Upper lobe of right lung (tissue), 1 donor: ENCODE measurements at regions not wholly inside any gene's neighbourhood (a gene's known extent, or its start where the extent isn't known, plus 50 kb on each side); places are given as distances from the start of the nearest gene placed in this dataset.

Experiments
- ATAC-seq: fragments of 200-7000 bp; cut with Tn5 transposase; one replicate; pipeline ENCODE4 v1.9.1; 2020; ENCODE audit warnings: mild to moderate bottlenecking, moderate library complexity
- DNase-seq: peaks from one replicate; pipeline ENCODE4 v3.0.0-alpha.2; 2020
- H3K27ac ChIP-seq: fragments of 200-600 bp; one replicate; pipeline ENCODE4 v1.8.0; 2022
- H3K27me3 ChIP-seq: fragments of 200-600 bp; one replicate; pipeline ENCODE4 v1.8.0; 2022; ENCODE audit warnings: mild to moderate bottlenecking
- H3K36me3 ChIP-seq: fragments of 200-600 bp; one replicate; pipeline ENCODE4 v1.8.0; 2022
- H3K4me1 ChIP-seq: fragments of 200-600 bp; one replicate; pipeline ENCODE4 v1.8.0; 2022
- H3K4me3 ChIP-seq: fragments of 200-600 bp; one replicate; pipeline ENCODE4 v1.8.0; 2022; ENCODE audit warnings: mild to moderate bottlenecking
- H3K9me3 ChIP-seq: fragments of 200-600 bp; one replicate; pipeline ENCODE4 v1.8.0; 2022
- intact Hi-C: fragments of 100-400 bp; cut with DNase I; formaldehyde crosslinking; loops from one replicate; pipeline ENCODE4 v1.11.0; 2022
- TF ChIP-seq, protein P1 (sequence below): fragments of 200-600 bp; IDR thresholded peaks from one replicate; pipeline ENCODE4 v1.8.0; 2022; ENCODE audit warnings: antibody characterized with exemption
- donor health status: DM: no; HTN: yes; CAD: no; lungs with severe emphysema.

DNA sequence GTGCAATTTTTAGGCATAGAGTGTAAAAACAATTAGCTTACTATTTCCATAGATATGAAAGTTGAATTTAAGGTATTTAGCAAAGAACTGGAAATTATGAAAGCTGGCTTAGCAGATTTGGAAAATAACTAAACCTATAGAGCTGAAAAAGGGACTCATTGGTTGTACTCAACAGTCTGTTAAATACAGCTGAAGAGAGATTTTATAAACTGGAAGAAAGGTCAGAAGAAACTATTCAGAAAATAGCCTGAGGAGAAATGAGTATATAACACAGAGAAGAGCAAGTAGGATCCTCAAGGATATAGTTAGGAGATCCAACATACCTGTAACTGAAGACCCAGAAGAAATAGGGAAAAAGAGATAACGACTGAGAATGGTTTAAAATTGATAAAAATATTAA, 97.6 kb upstream of the SLIT3 start:
- H3K4me1 ChIP-seq, result no peaks in the 10 kb centered on the region
- no peaks in the 10 kb centered on the region for H3K27me3 ChIP-seq
- intact Hi-C loops, result no loop called here
- ATAC-seq (no peak), DNase-seq (no peak)
- H3K27ac ChIP-seq, result no peak overlapping the region
- TF ChIP-seq, protein P1, sequence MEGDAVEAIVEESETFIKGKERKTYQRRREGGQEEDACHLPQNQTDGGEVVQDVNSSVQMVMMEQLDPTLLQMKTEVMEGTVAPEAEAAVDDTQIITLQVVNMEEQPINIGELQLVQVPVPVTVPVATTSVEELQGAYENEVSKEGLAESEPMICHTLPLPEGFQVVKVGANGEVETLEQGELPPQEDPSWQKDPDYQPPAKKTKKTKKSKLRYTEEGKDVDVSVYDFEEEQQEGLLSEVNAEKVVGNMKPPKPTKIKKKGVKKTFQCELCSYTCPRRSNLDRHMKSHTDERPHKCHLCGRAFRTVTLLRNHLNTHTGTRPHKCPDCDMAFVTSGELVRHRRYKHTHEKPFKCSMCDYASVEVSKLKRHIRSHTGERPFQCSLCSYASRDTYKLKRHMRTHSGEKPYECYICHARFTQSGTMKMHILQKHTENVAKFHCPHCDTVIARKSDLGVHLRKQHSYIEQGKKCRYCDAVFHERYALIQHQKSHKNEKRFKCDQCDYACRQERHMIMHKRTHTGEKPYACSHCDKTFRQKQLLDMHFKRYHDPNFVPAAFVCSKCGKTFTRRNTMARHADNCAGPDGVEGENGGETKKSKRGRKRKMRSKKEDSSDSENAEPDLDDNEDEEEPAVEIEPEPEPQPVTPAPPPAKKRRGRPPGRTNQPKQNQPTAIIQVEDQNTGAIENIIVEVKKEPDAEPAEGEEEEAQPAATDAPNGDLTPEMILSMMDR, result no peak
- no peaks in the 10 kb centered on the region for H3K36me3 ChIP-seq
- no peak overlapping the region for H3K4me3 ChIP-seq
- peaks cover 4% of the 10 kb centered on the region for H3K9me3 ChIP-seq

DNA sequence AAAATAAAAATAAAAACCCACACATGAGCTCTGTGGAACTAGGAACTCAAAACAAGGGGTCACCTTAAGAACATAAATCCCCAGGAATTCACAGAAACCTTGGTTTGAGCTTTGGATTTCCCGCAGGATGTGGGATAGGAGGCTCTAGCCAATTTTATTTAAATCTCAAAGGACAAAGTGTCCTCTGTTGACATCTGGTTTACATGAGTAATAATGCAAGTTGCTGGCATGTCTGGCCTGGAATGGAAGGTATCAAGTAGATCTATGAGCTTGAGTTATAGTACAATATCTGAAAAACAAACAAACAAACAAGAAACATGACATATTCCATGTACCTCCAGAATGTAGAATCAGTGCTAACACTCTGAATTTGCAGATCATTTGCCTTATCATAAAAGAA, 94.2 kb upstream of the SLIT3 start:
- Histone ChIP-seq H3K4me3 (no peak overlapping the region), H3K4me1 (no peaks in the 10 kb centered on the region), H3K36me3 (no peaks in the 10 kb centered on the region), H3K27ac (no peak overlapping the region), H3K9me3 (peaks cover 4% of the 10 kb centered on the region), H3K27me3 (no peaks in the 10 kb centered on the region)
- TF ChIP-seq, protein P1, result no peak
- ATAC-seq (no peak), DNase-seq (no peak)
- intact Hi-C loops, result no loop called here

DNA sequence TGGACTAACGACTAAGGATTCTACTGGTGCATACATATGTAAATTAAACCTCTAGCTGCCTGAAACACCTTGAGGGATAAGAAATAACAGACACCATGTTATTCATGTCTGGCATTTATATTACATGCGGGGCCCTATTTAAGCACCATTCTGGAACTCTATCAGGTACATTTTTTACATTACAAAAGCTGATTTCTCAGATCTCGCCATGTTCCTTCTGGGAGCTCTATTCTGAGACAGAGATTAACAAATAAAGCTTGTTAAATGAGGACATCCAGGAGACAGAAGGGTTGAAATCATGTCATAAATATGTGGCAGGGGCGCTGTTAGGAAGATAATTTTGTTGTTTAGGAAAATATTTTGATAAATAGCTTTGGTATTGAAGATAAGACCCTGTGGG, 93.4 kb upstream of the SLIT3 start:
- DNase-seq (no peak), ATAC-seq (no peak)
- no peak overlapping the region for H3K27ac ChIP-seq
- no peaks in the 10 kb centered on the region for H3K36me3 ChIP-seq
- H3K4me1 ChIP-seq, result no peaks in the 10 kb centered on the region
- peaks cover 4% of the 10 kb centered on the region for H3K9me3 ChIP-seq
- H3K27me3 ChIP-seq, result no peaks in the 10 kb centered on the region
- H3K4me3 ChIP-seq, result no peak overlapping the region
- intact Hi-C loops, result no loop called here
- TF ChIP-seq, protein P1, result no peak

DNA sequence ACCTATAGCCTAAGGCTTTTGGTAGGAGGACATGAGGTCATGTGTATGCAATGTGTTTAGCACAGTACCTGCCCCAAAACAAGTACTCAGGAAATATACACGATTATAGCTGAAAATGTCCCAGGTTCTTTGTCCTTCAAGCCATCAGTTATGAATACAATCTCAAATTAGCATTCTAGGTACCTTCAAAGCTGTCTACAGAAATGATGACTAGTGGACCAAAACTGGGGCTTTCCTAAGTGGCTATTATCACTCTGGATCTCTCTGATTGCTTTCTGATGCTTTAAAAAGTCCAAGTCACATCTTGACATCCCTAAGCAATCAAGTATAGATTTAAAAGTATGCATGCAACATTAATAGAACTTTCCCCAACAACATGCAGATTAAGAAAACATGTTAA, 93.0 kb upstream of the SLIT3 start:
- DNase-seq, result no peak
- Histone ChIP-seq H3K9me3 (peaks cover 4% of the 10 kb centered on the region), H3K27ac (no peak overlapping the region), H3K4me1 (no peaks in the 10 kb centered on the region), H3K36me3 (no peaks in the 10 kb centered on the region), H3K27me3 (no peaks in the 10 kb centered on the region), H3K4me3 (no peak overlapping the region)
- no peak for ATAC-seq
- TF ChIP-seq, protein P1, result no peak
- intact Hi-C loops, result no loop called here

DNA sequence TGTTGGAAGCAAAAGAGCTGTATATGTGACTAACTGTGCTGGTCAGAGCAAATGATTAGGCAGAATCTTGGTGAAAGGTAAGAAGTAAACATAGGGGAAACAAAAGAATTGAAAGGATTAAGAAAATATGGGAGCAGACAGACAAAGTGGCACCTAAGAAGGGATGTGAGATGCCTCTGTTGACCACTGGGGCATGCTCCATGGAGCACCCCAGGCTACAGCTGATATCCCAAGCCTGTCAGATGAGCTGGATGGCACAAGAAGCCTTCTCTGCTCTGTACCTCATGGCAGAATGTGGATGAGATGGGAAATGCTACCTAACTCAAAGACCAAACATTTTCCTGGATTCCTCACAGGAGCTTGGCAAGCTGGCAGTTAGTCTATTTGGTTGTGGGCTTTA, 89.3 kb upstream of the SLIT3 start:
- Histone ChIP-seq H3K4me3 (no peak overlapping the region), H3K27ac (no peak overlapping the region), H3K27me3 (no peaks in the 10 kb centered on the region), H3K9me3 (no peaks in the 10 kb centered on the region), H3K36me3 (no peaks in the 10 kb centered on the region), H3K4me1 (no peaks in the 10 kb centered on the region)
- ATAC-seq (no peak), DNase-seq (no peak)
- intact Hi-C loops, result no loop called here
- TF ChIP-seq, protein P1, result no peak

DNA sequence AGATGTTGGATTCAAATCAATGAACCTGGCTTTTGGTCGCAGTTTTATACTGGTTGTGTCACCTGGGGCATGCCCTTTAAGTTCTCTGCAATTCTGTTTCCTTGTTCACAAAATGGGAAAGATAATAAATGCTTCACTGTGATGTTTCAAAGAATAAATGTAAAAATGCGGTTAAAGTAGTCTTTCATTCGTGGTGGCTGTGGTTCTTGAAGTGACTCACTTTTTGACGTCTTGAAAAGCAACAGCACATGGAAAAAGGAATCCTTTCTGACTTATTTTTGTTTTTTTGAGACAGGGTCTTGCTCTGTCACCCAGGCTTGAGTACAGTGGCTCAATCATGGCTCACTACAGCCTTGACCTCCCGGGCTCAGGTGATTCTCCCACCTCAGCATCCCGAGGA, 88.4 kb upstream of the SLIT3 start:
- DNase-seq, result no peak
- H3K36me3 ChIP-seq, result no peaks in the 10 kb centered on the region

More for the DNA sequence above, 88.4 kb upstream of the SLIT3 start:
- no peaks in the 10 kb centered on the region for H3K27me3 ChIP-seq
- ATAC-seq, result no peak
- H3K4me1 ChIP-seq, result no peaks in the 10 kb centered on the region
- no peak overlapping the region for H3K27ac ChIP-seq
- TF ChIP-seq, protein P1, result no peak
- no peaks in the 10 kb centered on the region for H3K9me3 ChIP-seq
- intact Hi-C loops, result no loop called here
- H3K4me3 ChIP-seq, result no peak overlapping the region
